ENCODE measurements at regions not wholly inside any gene's neighbourhood (a gene's known extent, or its start where the extent isn't known, plus 50 kb on each side); places are given as distances from the start of the nearest gene placed in this dataset.

- no peak for DNase-seq (ENCODE audit: low read depth)
- TF ChIP-seq CTCF (conservative IDR thresholded peaks at IDR 0.05; ENCODE audit: low read depth, low read length): no peak
- no peak overlapping the region for H3K4me3 ChIP-seq (ENCODE audit: low read depth, low read length)
These were observed 65.3 kb upstream of the PTPRR start for GRCh38 chr12:70985850-70986249.

- no peak overlapping the region for H3K4me3 ChIP-seq (ENCODE audit: low read depth, low read length)
- TF ChIP-seq CTCF (conservative IDR thresholded peaks at IDR 0.05; ENCODE audit: low read depth, low read length): no peak
- peak; percentile 46 for DNase-seq (ENCODE audit: low read depth)
These were observed 63.2 kb upstream of the PTPRR start for GRCh38 chr12:70983692-70984091.

- DNase-seq (ENCODE audit: low read depth): peak; percentile 31
- TF ChIP-seq CTCF (conservative IDR thresholded peaks at IDR 0.05; ENCODE audit: low read depth, low read length): no peak
- H3K4me3 ChIP-seq (ENCODE audit: low read depth, low read length): no peak overlapping the region
These were observed 62.5 kb upstream of the PTPRR start for GRCh38 chr12:70982991-70983390.

- DNase-seq (ENCODE audit: low read depth): no peak
- no peak overlapping the region for H3K4me3 ChIP-seq (ENCODE audit: low read depth, low read length)
- TF ChIP-seq CTCF (conservative IDR thresholded peaks at IDR 0.05; ENCODE audit: low read depth, low read length): no peak
These were observed 61.7 kb upstream of the PTPRR start for GRCh38 chr12:70982286-70982685.

GRCh38 chr12:70971001-70971794 is 50.7 kb upstream of the PTPRR start:
- no peak overlapping the region for H3K4me3 ChIP-seq (ENCODE audit: low read depth, low read length)
- DNase-seq (ENCODE audit: low read depth): no peak
- no peak for TF ChIP-seq CTCF (conservative IDR thresholded peaks at IDR 0.05; ENCODE audit: low read depth, low read length)

Data from epithelial cell of proximal tubule (primary cell).